Fibroblast of the aortic adventitia (primary cell): ENCODE measurements at regions not wholly inside any gene's neighbourhood (a gene's known extent, or its start where the extent isn't known, plus 50 kb on each side); places are given as distances from the start of the nearest gene placed in this dataset.
"Not testable (repeated sequence)": the region's sequence is repeated elsewhere in the genome, so short reads cannot be mapped to it uniquely, and the experiment has no call there.

Experiments used
- DNase-seq: peaks from one replicate; pipeline ENCODE4 v3.0.0-alpha.2; 2010; ENCODE audit warnings: low read depth
- H3K4me3 ChIP-seq: 2 replicates; pipeline ENCODE4 v1.5.1; 2011; ENCODE audit warnings: low read depth, mild to moderate bottlenecking, control low read depth, low read length, moderate library complexity
- TF ChIP-seq, protein P1 (sequence below): IDR thresholded peaks from 2 replicates; pipeline ENCODE4 v1.5.1; 2011; ENCODE audit warnings: mild to moderate bottlenecking, low read length, control low read depth, inconsistent platforms; ENCODE audit not compliant: insufficient read depth

DNA sequence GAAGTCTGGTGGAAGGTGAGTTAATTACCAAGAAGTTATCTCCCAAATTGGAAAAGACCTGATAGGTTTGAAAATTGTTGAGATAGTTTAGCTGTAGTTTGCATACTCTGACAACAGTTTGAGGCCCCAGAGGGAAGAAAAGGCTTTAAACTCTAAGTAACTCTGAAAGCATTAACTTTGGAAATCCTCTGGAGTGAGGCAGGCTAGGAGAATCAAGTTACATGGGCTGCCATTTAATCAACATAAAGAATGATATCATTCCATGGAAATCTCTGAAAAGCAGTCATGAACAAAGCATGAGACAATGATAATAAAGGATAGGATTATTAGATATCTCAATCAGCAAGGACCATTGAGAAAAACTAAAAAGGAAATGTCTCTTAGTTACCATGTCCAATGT is 647.1 kb downstream of the ANKRD50 start:
- DNase-seq, result no peak
- H3K4me3 ChIP-seq, result no peak overlapping the region
- TF ChIP-seq, protein P1, sequence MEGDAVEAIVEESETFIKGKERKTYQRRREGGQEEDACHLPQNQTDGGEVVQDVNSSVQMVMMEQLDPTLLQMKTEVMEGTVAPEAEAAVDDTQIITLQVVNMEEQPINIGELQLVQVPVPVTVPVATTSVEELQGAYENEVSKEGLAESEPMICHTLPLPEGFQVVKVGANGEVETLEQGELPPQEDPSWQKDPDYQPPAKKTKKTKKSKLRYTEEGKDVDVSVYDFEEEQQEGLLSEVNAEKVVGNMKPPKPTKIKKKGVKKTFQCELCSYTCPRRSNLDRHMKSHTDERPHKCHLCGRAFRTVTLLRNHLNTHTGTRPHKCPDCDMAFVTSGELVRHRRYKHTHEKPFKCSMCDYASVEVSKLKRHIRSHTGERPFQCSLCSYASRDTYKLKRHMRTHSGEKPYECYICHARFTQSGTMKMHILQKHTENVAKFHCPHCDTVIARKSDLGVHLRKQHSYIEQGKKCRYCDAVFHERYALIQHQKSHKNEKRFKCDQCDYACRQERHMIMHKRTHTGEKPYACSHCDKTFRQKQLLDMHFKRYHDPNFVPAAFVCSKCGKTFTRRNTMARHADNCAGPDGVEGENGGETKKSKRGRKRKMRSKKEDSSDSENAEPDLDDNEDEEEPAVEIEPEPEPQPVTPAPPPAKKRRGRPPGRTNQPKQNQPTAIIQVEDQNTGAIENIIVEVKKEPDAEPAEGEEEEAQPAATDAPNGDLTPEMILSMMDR, result no peak

DNA sequence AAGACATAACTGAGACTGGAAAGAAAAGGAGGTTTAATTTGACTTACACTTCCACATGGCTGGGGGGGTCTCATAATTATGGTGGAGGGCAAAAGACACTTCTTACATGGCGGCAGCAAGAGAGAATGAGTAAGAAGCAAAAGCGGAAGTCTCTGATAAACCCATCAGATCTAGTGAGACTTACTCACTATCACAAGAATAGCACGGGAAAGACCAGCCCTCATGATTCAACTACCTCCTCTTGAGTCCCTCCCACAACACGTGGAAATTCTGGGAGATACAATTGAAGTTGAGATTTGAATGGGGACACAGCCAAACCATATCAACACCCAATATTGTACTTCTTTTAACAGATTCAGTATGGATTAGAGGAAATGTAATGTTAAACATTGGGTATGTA is 646.6 kb downstream of the ANKRD50 start:
- TF ChIP-seq, protein P1, result no peak
- no peak for DNase-seq

DNA sequence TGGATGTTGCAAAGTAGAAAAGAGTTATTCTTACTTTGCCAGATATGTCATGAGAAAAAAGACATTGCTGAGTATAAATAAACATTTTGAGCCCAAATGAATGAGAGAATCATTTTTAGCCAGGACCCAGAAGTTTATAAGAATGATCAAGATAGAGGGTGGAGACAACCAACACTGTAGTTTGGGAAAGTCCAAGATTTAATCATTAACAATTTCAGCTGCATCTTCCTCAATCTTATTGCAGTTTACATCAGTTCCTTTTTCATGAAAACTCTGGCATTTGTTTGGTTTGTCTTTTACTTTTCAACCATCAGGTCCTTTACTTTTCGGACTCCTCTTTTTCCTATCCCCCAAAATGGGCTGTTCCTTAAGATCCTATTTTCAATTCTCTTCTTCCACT is 645.9 kb downstream of the ANKRD50 start:
- no peak overlapping the region for H3K4me3 ChIP-seq
- DNase-seq, result peak; percentile 22
- TF ChIP-seq, protein P1, result no peak

More for the DNA sequence above, 646.6 kb downstream of the ANKRD50 start:
- H3K4me3 ChIP-seq, result no peak overlapping the region

DNA sequence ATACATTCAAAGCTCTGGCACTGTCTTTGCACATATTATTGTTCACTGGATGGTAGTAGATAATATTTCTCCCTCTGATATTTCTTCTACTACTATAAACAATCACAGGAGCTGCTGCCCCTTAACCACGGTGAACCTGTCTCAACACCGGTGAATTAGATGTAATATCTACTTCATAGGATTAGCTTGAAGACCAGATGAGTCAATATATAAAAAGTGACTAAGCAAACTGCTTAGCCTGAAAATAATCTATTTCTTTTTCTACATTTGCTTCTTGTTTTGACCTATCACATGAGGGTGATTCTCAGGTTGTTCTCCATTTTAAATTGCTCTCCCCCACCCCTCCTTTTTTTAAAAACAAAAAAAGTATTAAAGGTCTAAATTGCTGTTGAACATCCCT is 645.5 kb downstream of the ANKRD50 start:
- no peak for DNase-seq
- TF ChIP-seq, protein P1, result no peak
- H3K4me3 ChIP-seq, result no peak overlapping the region

DNA sequence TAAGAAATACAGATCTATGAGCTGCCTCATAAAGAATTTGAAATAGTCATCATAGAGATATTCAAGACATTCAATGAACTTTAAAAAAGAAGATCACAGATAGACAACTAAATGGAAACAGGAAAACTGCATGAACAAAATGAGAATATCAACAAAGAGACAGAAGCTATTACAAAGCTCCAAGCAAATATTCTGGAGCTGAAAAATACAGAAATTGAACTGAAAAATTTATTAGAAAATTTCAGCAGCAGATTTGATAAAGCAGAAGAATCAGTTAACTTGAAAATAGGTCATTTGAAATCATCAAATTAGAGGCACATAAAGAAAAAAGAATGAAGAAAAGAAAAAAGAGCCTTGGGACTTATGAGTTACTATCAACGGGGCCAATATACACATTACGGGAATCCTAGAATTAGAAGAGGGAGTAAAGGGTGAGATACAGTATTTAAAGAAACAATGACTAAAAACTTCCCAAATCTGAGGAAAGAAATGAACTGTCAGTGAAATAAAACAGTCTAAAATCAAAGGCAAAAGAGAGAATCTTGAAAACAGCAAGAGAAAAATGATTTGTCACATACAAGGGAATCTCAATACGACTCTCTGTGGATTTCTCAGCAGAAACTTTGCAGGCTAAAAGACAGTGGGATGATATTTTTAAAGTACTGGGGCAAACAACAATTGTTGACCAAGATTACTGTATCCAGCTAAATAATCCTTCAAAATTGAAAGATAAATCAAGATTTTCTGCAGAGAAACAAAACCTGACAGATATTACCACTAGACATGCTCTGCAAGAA is 641.6 kb downstream of the ANKRD50 start:
- TF ChIP-seq, protein P1, result no peak
- no peak overlapping the region for H3K4me3 ChIP-seq
- DNase-seq, result no peak

DNA sequence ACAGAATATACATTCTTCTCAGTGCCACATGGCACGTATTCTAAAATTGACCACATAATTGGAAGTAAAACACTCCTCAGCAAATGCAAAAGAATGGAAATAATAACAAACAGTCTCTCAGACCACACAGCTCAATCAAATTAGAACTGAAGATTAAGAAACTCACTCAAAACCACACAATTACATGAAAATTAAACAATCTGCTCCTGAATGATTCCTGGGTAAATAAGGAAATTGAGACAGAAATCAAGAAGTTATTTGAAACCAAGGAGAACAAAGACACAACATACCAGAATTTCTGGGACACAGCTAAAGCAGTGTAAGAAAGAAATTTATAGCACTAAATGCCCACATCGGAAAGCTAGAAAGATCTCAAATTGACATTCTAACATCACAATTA is 637.3 kb downstream of the ANKRD50 start:
- not testable (repeated sequence) for DNase-seq

DNA sequence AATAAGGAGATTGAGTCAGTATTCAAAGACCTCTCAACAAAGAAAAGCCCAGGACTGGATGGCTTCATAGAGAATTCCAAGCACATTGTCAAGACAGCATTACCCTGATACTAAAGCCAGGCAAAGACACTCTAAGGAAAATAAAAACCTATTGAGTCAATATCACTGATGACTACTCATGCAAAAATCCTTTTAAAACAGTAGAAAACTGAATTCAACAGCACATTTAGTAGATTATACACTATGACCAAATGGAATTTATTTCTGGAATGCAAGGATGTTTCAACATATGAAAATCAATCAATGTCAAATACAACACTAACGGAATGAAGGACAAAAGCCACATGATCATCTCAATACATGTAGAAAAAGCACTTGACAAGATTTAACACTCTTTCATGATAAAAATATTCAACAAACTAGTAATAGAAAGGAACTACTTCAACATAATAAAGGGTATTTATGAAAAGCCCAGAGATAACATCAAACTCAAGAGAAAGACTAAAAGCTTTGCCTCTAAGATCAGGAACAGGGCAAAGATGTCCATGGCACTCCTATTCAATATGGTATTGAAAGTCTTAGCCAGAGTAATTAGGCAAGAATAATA is 633.3 kb downstream of the ANKRD50 start:
- TF ChIP-seq, protein P1, result no peak
- no peak overlapping the region for H3K4me3 ChIP-seq
- peak; percentile 57 for DNase-seq

More for the DNA sequence above, 637.3 kb downstream of the ANKRD50 start:
- H3K4me3 ChIP-seq, result not testable (repeated sequence)
